BJ (cell line): ENCODE measurements at regions not wholly inside any gene's neighbourhood (a gene's known extent, or its start where the extent isn't known, plus 50 kb on each side); places are given as distances from the start of the nearest gene placed in this dataset.
"Not testable (repeated sequence)": the region's sequence is repeated elsewhere in the genome, so short reads cannot be mapped to it uniquely, and the experiment has no call there.

Experiments
- CTCF ChIA-PET: fragments of 350-600 bp; formaldehyde crosslinking; extraction: SDS; loops from one replicate; lab custom pipeline; 2021; ENCODE audit warnings: antibody characterized with exemption, inconsistent platforms; lab: Yijun Ruan, JAX
- POLR2A ChIA-PET: fragments of 300-600 bp; sonication (Branson Sonifier 250); formaldehyde crosslinking; extraction: SDS; loops from one replicate; lab custom pipeline; 2021; ENCODE audit warnings: antibody characterized with exemption; lab: Charles Lee
- DNase-seq: peaks from one replicate; pipeline ENCODE4 v3.0.0-alpha.2; 2011; ENCODE audit warnings: low read depth
- H3K27me3 ChIP-seq: 2 replicates; pipeline ENCODE4 v1.6.0; 2011; ENCODE audit warnings: low read length; ENCODE audit not compliant: control insufficient read depth, insufficient read depth
- H3K36me3 ChIP-seq: 2 replicates; pipeline ENCODE4 v1.5.1; 2011; ENCODE audit warnings: low read length; ENCODE audit not compliant: control insufficient read depth, insufficient read depth
- H3K4me3 ChIP-seq: 2 replicates; pipeline ENCODE4 v1.5.1; 2011; ENCODE audit warnings: low read depth, mild to moderate bottlenecking, control low read depth, low read length
- CTCF ChIP-seq: IDR thresholded peaks from 2 replicates; pipeline ENCODE4 v1.5.1; 2011; ENCODE audit warnings: low read depth, mild to moderate bottlenecking, control low read depth, inconsistent platforms, low read length, moderate library complexity; ENCODE audit not compliant: insufficient read depth

- CTCF ChIA-PET, H3K27me3 ChIP-seq, H3K36me3 ChIP-seq, POLR2A ChIA-PET, H3K4me3 ChIP-seq, DNase-seq: not testable (repeated sequence)
Measured at GRCh38 chr11:49326651-49327050, 118.2 kb upstream of the FOLH1 start.

GRCh38 chr11:49316180-49316579 is 107.8 kb upstream of the FOLH1 start:
- DNase-seq, result no peak
- POLR2A ChIA-PET, result no interaction called here
- H3K36me3 ChIP-seq, result no peaks in the 10 kb centered on the region
- CTCF ChIA-PET, result no interaction called here
- no peaks in the 10 kb centered on the region for H3K27me3 ChIP-seq
- no peak for TF ChIP-seq CTCF
- no peak overlapping the region for H3K4me3 ChIP-seq

- ChIA-PET POLR2A (no interaction called here), CTCF (no interaction called here)
- Histone ChIP-seq H3K27me3 (no peaks in the 10 kb centered on the region), H3K36me3 (no peaks in the 10 kb centered on the region), H3K4me3 (no peak overlapping the region)
- DNase-seq, result no peak
- no peak for TF ChIP-seq CTCF
Measured at GRCh38 chr11:49303080-49303479, 94.7 kb upstream of the FOLH1 start.

- H3K27me3 ChIP-seq, result no peaks in the 10 kb centered on the region
- DNase-seq, result no peak
- TF ChIP-seq CTCF, result no peak
- no peak overlapping the region for H3K4me3 ChIP-seq
- no peaks in the 10 kb centered on the region for H3K36me3 ChIP-seq
- CTCF ChIA-PET, result no interaction called here
- POLR2A ChIA-PET, result no interaction called here
Measured at GRCh38 chr11:49302360-49302759, 94.0 kb upstream of the FOLH1 start.

- CTCF ChIA-PET, DNase-seq, H3K27me3 ChIP-seq, H3K4me3 ChIP-seq, H3K36me3 ChIP-seq, POLR2A ChIA-PET: not testable (repeated sequence)
Measured at GRCh38 chr11:49298017-49298416, 89.6 kb upstream of the FOLH1 start.

GRCh38 chr11:49283911-49284310 is 75.5 kb upstream of the FOLH1 start:
- H3K36me3 ChIP-seq, POLR2A ChIA-PET, DNase-seq, CTCF ChIA-PET, H3K4me3 ChIP-seq, H3K27me3 ChIP-seq: not testable (repeated sequence)

GRCh38 chr11:49283282-49283681 is 74.9 kb upstream of the FOLH1 start:
- CTCF ChIA-PET, result interaction anchor here (0.6 kb wide), 1 partner anchor 206 kb away, joined by 3 read pairs; no protein-coding TSS in a partner anchor
- H3K4me3 ChIP-seq, DNase-seq, H3K27me3 ChIP-seq, POLR2A ChIA-PET, H3K36me3 ChIP-seq: not testable (repeated sequence)

- H3K36me3 ChIP-seq, H3K4me3 ChIP-seq, H3K27me3 ChIP-seq, DNase-seq, POLR2A ChIA-PET, CTCF ChIA-PET: not testable (repeated sequence)
Measured at GRCh38 chr11:49282125-49282524, 73.7 kb upstream of the FOLH1 start.

- CTCF ChIA-PET, POLR2A ChIA-PET, H3K4me3 ChIP-seq, H3K36me3 ChIP-seq, H3K27me3 ChIP-seq, DNase-seq: not testable (repeated sequence)
Measured at GRCh38 chr11:49277951-49278350, 69.5 kb upstream of the FOLH1 start.
